SIG-M5 treated with dmso at 0.1 percent for 504 hours (cell line): ENCODE measurements at regions not wholly inside any gene's neighbourhood (a gene's known extent, or its start where the extent isn't known, plus 50 kb on each side); places are given as distances from the start of the nearest gene placed in this dataset.
"Not testable (repeated sequence)": the region's sequence is repeated elsewhere in the genome, so short reads cannot be mapped to it uniquely, and the experiment has no call there.

Source experiments
- DNase-seq: peaks from one replicate; lab custom pipeline; 2025; ENCODE audit not compliant: unreplicated experiment; lab: John Stamatoyannopoulos, UW

DNA sequence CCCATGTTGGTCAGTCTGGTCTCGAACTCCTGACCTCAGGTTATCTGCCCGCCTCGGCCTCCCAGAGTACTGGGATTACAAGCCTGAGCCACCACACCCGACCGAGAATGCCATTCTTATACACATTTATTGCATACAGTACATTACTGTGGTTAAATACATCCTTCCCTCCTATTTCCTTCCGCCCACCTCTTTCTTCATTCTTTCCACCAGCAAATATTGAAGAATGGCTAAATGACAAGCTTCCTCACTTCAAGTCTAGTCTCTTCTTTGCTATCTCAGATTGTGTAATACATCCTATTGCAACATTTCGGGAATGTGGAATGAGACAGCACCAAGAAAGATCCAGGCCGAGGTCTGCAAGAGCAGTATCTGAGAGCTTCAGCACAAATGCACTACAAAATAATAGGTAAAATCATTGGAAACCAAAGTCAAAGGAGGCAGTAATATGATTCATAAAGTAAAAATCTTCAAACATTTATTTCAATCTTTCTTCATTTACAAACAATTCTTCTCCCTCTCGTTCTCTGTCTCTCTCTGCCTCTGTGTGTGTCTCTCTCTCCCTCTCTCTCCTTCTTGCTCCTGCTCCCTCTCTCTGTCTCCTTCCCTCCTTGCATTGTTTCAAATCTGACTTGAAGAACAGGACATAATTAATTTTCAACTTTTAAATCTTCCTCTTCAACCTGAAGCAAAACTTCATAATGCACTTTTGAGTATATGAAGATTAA is 94.7 kb upstream of the TGFBR2 start:
- DNase-seq = peak; percentile 51

DNA sequence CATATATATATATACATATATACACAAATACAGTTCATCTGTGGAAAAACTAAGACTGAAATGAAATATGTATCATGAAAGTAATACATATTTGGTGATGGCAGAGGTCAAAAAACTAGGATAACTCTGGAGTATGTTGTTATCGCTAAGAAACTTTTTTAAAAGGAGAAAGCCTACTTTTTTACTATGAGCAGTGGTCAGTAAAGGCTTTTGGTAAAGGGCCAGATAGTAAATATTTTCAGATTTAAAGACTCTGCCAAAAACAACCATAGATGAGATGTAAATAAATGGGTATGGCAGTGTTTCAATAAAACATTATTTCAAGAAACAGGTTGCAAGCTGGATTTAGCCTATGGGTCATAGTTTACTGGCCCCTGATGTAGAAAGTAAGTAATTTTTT is 93.8 kb upstream of the TGFBR2 start:
- DNase-seq = no peak

DNA sequence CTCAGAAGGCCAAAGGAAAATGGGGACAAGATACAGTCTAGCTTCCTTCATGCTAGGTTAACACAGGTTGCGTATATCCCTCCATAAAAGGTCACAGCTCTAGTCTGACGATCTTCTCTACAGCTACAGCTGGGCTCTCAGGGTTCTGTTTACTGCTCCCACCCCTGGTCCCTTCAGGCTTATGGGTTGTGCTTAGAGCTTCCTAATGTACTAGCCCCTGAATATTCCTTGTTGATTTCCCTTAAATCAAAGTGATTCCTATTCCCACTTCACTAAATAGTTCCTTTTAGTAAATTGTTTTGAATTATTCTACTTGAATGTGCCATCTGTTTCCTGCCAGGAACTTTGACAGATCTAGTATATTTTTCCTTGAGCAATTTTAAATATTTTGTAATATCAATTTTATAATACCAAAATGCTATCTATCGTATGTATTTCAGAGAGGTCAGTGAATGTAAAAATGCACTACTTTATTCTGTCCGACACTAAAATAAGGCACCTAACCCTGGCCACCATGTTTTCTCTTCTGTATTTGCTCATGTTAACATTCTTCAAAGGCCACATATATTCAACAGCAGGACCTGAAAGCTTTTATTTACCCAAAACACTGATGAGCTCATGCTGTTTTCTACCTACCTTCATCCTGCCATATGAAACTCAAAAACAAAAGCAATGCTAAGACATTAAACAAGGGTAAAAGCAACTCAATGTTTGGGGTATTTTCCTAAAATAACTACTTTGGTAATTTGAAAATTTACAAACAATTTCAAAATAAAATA is 92.8 kb upstream of the TGFBR2 start:
- no peak for DNase-seq

DNA sequence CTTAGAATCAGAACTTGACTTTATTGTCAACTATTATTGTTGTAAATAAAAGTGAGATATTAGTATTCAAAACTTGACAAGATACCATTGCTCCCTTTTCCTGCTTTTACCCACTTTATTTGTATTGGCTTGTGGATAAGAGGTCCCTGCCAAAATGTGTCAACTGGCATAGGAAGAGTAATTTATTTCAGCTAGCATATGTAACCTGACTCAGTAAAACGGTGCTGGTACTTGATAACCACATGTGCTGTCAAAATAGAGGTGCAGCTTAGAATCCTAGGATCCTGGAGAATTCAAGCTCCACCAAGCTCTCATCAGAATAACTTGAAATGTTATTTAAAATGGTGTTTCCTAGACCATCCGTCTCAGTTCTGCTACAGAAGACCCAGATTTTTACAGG is 90.2 kb upstream of the TGFBR2 start:
- no peak for DNase-seq

DNA sequence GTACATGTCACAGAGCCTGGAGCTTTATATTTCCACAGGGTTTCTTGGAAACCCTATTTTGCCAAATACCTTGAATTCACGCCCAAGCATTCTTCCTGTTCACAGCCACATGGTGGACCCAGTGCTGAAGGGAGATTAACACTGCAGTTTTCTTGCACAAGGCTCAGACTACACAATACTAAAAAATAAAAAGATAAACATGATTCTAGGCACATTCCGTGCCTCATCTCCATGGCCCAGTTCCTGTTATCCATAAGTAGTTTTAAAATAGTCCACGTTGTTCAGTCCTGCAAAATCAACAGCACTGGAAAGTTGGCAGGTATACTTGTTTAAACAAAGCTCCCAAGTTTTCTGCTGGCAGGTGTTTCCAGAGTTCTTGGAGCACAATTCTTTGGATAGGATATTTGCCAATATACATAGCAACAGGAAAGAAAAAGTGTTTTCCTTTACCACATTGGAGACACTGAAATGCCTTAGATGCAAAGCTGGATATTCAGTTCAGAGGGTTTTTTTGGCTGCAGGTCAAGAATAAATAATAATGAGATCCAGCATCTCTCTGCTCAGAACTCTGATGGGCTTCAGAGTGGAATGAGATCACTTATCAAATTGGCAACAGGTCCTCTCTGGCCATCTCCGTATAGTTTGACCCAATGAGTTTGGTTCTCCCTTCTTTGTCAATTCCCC is 88.1 kb upstream of the TGFBR2 start:
- no peak for DNase-seq

DNA sequence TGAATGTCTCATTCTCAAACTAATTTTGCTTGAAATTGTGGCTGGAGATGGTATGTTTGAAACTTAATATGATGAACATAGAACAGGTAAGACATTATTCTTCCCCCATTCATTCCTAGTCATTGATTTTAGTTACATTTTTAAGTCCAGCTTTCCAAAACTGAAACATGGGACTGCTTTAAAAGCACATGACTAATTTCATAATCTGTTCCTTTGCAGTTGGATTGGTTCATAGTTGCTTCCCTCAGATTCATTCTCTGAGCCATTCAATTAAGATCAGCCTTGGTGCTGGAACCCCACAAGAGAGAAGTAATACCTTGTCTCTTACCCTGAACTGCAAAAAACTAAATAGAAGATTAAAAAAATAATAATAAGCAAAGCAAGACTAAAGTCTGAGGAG is 87.5 kb upstream of the TGFBR2 start:
- DNase-seq = no peak

DNA sequence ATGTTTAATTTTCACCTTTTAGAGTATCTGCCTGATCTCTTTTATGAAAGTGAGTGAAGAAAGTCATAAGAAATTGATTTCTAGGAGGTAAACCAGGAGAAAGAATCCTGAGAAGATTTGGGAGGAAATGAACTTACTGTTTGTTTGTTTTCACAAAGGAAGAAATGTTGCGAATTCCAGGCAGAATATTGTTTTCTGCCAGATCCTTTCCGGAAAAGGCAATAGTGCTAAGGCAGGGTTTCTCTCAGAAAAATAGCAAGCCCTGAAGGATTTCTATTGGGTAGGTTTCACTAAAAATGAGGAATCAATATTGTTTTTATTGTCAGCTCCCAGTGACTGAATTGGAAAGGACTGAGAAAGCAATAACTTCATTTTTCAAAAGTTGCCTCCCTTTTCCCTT is 85.7 kb upstream of the TGFBR2 start:
- no peak for DNase-seq

DNA sequence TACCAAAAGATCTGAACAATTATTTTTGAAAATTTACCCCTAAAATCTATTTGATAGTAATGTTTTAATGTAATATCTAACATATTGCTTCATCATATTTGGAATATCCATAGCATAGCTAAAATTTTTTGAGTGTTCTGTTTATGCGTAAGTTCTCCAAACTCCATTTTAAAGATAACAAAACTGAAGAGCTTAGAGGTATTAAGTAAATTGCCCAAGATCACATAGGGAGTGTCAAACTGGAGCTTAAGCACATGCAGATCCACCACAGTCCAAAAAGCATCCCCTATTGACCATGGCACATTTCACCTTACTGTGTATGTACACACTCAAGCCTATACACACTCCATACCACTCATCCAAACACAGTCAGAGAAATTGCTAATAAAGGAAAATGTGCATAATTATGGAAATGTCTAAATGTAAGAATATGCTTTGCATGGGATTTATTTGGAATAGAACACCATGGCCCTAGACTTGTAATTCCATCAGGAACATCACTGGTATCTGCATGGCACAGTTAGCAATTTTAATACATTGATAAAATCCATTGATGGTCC is 85.2 kb upstream of the TGFBR2 start:
- DNase-seq = no peak

DNA sequence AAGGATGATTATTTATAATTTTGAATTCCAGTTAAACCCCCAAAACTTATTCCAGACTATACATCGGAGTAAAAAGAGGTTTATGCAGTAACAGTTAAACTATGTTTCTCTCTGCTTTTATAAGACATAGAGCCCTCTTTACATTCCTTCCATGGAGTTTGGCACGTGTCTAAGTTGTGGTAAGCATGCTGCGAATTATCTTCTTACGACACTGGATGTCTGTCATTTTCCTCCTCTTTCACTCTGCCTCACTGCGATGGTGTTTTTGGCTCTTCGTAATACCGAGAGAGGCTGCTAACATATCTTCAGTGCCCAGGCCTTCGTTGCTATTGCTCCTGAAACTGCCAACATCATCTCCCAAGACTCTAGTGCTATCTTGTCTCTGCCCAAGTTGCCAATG is 83.9 kb upstream of the TGFBR2 start:
- no peak for DNase-seq

DNA sequence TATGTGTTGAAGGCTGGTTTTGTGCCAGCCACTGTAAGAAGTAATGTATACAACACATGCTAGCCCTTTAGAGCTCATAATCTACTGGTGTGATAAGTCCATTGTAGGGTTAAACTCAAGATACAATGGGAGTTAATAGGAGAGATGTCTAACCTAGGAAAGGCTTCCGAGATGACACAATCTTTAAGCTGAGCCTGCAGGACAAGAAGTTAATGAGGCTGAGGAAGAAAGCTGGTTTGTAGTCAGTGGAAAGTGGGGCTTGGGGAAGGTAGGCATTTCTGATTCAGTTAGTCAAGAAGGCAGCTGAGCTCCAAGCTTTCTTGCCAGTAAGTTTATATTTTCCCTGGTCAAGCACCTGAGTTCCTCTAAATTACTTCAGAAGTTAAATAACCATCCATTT is 83.0 kb upstream of the TGFBR2 start:
- no peak for DNase-seq

DNA sequence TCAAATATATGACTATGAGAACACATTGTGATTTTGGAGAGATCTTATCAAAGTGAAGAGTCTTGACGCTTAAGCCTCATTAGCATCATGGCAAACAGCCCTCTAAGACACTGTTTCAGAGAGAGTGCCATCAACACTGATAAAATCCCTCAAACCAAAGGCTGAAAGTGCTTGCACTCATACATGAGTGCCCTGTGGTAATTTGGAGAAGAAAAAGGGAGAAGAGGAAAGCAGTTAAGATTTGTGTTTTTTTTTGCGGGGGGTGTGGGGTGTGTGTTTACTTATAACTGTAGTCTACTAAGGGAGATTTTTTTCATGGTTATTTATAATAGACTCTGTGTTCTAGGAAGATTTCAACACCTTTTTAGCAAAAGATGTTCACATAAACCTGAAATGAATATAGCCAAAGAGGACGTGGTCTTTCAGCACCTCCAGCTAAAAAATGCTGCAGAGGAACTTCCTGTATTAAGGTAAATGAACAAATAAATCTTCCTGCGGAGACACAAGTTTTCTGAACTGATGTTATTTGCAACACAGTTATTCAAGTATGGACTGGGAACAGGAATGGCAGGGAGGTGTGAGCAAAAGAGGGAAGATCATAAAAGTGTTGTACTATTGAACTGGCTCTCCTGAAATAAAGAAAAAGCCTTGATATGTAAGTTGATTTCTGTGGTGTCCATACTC is 81.9 kb upstream of the TGFBR2 start:
- DNase-seq = peak; percentile 15

DNA sequence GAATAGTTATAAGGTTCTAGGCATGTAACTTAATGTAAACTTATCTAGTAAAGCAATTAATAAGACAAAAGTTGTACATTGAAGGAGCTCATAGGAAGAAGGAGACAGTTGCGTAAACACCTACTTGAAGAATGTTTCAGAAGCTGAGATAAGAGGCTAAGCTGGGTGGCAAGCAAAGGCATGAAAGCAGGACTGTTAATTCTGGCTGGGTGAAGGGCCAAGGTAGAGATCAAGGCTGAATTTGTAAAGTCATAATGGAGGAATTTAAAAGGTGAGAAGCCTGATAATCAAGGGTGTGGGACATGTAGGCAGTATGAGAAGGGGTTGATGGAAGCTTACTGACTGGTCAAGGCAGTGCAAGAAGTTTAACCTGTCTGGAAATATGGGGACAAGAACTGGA is 80.4 kb upstream of the TGFBR2 start:
- no peak for DNase-seq

DNA sequence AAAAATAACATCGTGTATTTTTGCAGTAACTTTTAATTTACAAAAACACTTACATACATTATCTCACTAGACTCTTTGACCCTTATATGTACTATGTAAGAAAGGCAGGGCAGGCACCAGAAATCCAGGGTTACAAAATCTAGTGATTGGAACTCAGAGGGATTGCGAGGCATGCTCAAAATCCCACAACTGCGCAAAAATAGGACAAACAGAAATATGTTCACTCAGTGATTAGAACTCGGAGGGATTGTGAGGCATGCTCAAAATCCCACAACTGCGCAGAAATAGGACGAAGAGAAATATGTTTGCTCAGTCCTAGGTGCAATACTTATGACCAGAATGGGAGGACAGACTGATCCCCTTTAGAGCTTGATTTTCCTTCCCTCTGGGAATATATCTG is 79.2 kb upstream of the TGFBR2 start:
- DNase-seq = no peak

DNA sequence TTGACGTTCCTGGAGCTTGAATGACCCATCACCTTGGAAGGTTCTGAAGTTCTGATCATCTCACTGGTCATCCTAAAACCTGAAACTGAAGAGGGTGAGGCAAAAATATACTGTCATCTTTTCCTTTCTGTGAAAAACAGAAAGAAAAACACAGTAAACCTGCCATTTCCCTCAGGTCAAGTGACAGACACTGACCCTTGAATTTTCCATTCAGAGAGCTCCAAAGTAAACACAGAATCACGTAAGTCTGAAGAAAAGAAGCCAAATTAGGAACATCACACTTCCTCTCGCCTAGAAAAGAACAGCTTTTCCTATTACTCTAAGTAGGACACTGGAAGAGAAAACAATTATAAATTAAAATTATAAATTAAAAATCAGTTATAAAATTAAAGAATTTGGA is 78.7 kb upstream of the TGFBR2 start:
- no peak for DNase-seq

DNA sequence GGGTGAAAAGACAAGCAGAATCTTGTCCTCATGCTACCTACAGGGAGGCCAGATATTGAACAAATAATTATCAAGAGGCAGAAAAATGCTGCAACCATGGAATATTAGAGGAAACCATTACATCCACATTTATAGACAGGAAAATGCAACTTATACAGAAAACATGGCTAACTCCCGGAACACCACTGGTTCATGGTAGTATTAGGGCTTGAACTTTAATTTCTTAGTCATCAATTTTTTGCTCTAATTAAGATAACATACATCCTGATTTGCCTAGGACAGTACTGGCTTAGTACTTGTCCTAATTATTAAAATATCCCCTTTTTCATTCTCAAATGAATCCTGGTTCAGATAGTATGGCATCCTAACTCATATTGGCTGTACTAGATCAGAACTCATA is 76.3 kb upstream of the TGFBR2 start:
- no peak for DNase-seq

DNA sequence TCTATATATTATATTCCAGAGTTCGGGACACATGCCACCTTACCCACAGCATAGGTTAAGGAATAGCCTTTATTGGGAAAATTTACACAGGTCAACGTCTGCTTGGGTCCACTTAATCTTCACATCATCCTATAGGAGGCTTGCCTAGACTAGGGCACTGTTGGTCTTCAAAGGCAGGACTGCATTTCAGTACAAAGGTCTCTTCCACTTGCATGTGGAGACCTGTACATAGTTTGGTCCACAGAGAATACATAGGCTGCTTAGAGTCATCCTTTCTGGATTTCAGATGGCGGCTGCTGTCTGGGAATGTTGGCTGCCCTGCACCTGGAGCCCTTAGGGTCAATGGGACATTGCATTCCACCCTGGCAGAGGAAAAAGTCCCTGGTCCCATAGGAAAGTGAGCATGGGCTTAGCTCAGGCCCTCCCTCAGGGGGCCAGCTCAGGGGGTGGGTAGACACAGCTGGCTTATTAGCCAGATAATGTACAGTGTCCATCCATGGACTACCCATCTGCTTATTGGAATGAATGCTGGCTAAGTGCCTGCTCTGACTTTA is 75.3 kb upstream of the TGFBR2 start:
- DNase-seq = no peak

DNA sequence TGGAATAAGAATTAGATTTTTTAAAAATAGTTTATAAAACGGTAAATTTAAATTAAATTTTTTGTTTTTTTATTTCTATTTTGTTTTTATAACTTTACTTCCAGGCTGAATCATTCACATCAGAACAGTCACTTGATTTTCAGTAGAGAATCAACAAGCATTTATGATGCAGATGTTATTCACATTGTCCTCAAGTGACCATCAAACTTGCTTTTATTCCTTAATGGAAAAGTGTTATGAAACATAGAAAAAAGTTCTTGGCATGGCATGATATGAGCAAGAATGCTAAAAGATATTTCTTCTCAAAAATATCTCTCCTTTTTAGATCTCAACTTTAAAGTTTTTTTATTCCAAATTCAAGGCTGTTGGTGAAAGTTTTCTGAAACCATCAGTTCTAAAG is 70.9 kb upstream of the TGFBR2 start:
- no peak for DNase-seq

DNA sequence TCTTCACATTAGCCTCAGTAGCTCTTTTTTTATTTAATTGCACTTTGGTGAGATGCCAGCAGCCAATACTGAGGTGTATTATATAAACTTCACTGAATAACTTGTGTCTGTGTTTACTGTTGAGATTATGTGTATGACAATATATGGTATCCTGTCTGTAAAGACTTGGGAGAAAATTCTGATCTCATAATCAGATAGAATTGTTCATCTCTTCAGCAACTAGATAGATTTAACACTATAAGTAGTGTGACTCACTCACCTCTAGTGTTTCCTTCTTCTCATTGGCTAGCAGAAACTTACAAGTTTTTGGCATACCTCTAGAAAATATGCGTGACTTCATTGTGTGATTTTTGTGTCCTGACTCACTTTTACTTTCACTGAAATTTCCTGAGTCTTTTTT is 67.6 kb upstream of the TGFBR2 start:
- DNase-seq = no peak

DNA sequence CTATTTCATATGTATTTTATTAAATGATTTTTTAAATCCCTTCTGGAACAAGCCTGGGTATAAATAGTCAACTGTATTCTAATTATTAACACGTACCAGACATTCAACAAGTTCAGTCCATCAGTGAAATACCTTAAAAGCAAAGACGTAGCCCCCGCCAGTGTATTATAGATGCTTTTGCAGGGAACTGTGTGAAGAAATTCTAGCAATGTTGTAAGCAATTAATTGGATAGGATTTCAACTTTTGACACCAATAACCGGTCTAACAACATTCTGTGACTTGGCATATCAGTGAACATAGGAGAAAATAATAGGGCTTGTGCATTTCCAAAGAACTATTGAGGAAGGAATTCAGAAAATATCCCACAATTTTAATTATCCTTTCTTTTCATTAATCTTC is 67.2 kb upstream of the TGFBR2 start:
- DNase-seq = no peak

DNA sequence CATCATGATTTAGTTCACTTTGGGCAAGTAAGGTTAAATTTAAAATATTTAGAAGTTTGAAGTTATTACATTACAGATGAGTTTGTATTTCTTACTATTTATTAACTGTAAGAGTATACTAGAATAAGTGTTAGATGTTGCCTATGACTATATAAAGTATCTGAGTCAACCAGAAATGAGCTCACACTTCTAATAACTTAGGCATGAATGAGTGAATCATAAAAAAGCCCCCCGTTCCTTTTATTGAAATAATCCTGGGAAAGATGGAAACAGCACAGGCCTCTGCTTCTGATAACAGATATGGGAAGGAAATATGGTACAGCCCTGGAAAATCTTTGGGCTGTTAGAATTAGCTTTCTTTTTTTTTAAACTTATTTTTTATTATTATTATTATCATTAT is 66.6 kb upstream of the TGFBR2 start:
- no peak for DNase-seq

DNA sequence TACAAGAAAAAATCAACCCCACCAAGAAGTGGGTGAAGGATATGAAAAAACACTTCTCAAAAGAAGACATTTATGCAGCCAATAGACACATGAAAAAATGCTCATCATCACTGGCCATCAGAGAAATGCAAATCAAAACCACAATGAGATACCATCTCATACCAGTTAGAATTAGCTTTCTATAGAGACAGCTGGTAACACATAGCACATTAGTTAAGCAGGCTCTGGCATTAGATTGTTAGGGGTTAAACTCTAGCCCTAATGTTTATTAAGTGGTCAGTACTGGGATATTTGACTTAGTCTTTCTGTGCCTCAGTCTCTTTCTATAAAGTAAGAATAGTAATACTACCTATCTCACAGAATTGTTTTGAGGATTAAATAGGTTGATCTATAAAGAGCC is 65.2 kb upstream of the TGFBR2 start:
- not testable (repeated sequence) for DNase-seq
